ENCODE measurements at regions not wholly inside any gene's neighbourhood (a gene's known extent, or its start where the extent isn't known, plus 50 kb on each side); places are given as distances from the start of the nearest gene placed in this dataset.

DNA sequence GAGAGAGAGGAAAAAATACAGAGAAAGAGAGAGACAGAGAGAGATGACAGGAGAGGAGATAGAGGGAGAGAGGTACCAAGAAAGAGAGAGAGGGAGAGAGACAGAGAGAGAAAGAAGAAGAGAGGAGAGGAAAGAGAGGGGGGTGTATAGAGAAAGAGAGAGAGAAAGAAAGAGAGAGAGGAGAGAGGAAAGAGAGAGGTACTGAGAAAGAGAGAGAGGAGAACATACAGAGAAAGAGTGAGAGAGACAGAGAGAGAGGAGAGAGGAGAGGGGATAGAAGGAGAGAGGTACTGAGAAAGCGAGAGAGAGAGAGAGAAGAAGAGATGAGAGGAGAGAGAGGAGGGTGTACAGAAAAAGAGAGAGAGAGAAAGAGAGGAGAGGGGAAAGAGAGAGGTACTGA, 269.4 kb downstream of the CRLF2 start:
- WGBS, 2 experiments (ENCODE audit: extremely low coverage in 2 of 2, insufficient read length in 1 of 2), result no CpG with 5 or more reads among the region's 1 CpG
- Histone ChIP-seq H3K18ac (ENCODE audit: low read depth, low read length) (no peak overlapping the region), H4K5ac (ENCODE audit: low read depth, low read length) (no peak overlapping the region), H2BK120ac (ENCODE audit: low read depth, low read length) (no peak overlapping the region), H4K8ac (ENCODE audit: low read depth in 2 of 2, low read length in 2 of 2) (no peak overlapping the region), H3K79me1 (ENCODE audit: low read depth in 1 of 2, low read length in 2 of 2) (no peaks in the 10 kb centered on the region), H3K14ac (replicated peaks; ENCODE audit: low read depth, low read length) (no peak overlapping the region), H3K4me3 (ENCODE audit: insufficient read depth, low read depth, low read length) (no peak overlapping the region), H2AK9ac (replicated peaks; ENCODE audit: low read depth, low read length, poor library complexity) (no peak overlapping the region), H2BK5ac (ENCODE audit: low read depth, low read length, poor library complexity, severe bottlenecking) (no peak overlapping the region), H2BK20ac (ENCODE audit: low read depth, low read length) (no peak overlapping the region), H3K27ac (ENCODE audit: insufficient read depth, low read length) (no peak overlapping the region), H2AK5ac (ENCODE audit: low read depth, low read length) (no peak overlapping the region), H4K91ac (ENCODE audit: insufficient read depth, low read depth, low read length) (no peak overlapping the region), H3K9ac (ENCODE audit: low read depth, low read length) (no peak overlapping the region), H3K27me3 (ENCODE audit: control insufficient read depth, insufficient read depth, low read length) (no peaks in the 10 kb centered on the region), H2AFZ (replicated peaks; ENCODE audit: low read length, poor library complexity) (no peak overlapping the region), H3K56ac (ENCODE audit: extremely low read depth, insufficient read depth, low read length) (no peak overlapping the region), H4K20me1 (ENCODE audit: insufficient read depth, low read length) (no peaks in the 10 kb centered on the region), H3K9me3 (ENCODE audit: control insufficient read depth, insufficient read depth, low read length) (peaks cover 13% of the 10 kb centered on the region), H3K23ac (ENCODE audit: low read depth, low read length) (no peak overlapping the region), H3K4ac (ENCODE audit: low read depth, low read length) (no peak overlapping the region), H3K4me1 (ENCODE audit: control insufficient read depth, insufficient read depth, low read length) (no peaks in the 10 kb centered on the region), H3K4me2 (ENCODE audit: low read depth, low read length) (no peak overlapping the region), H3K36me3 (ENCODE audit: control insufficient read depth, insufficient read depth, low read length) (no peaks in the 10 kb centered on the region), H2BK15ac (ENCODE audit: low read depth, low read length) (no peak overlapping the region), H3K9me1 (ENCODE audit: insufficient read depth, low read length) (no peaks in the 10 kb centered on the region)
- DNase-seq, result no peak
- ATAC-seq (ENCODE audit: low read depth), result no peak
- CTCF ChIA-PET, result no interaction called here
- in situ Hi-C loops (cut with MboI; ENCODE audit: low sequenced_read_pairs), result no loop called here
- TF ChIP-seq POLR2A (IDR thresholded peaks at IDR 0.05; ENCODE audit: low read depth, low read length) (no peak), MAFK (IDR thresholded peaks at IDR 0.05; ENCODE audit: low read depth, low read length) (no peak), RAD21 (IDR thresholded peaks at IDR 0.05; ENCODE audit: low read length) (no peak), RCOR1 (IDR thresholded peaks at IDR 0.05; ENCODE audit: insufficient replicate concordance, low read length) (no peak), MAZ (IDR thresholded peaks at IDR 0.05; ENCODE audit: borderline replicate concordance, low read depth, low read length) (no peak), CEBPB (IDR thresholded peaks at IDR 0.05; ENCODE audit: low read depth, low read length) (no peak), MXI1 (IDR thresholded peaks at IDR 0.05; ENCODE audit: borderline replicate concordance, low read depth, low read length) (no peak), FOS (IDR thresholded peaks at IDR 0.05; ENCODE audit: low read depth, low read length) (no peak), CHD1 (IDR thresholded peaks at IDR 0.05; ENCODE audit: low read depth, low read length) (no peak)
- TF ChIP-seq, protein P1, sequence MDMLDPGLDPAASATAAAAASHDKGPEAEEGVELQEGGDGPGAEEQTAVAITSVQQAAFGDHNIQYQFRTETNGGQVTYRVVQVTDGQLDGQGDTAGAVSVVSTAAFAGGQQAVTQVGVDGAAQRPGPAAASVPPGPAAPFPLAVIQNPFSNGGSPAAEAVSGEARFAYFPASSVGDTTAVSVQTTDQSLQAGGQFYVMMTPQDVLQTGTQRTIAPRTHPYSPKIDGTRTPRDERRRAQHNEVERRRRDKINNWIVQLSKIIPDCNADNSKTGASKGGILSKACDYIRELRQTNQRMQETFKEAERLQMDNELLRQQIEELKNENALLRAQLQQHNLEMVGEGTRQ (IDR thresholded peaks at IDR 0.05; ENCODE audit: low read depth, low read length), result no peak
- no TSS peak for BruUV-seq (replicated peaks)
- POLR2A ChIA-PET (ENCODE audit: unreplicated experiment), result no interaction called here
- dilution Hi-C loops (cut with HindIII; ENCODE audit: low sequenced_read_pairs, unreplicated experiment), result no loop called here
- intact Hi-C loops (cut with micrococcal nuclease), result no loop called here
